Loucy (cell line): ENCODE measurements at regions not wholly inside any gene's neighbourhood (a gene's known extent, or its start where the extent isn't known, plus 50 kb on each side); places are given as distances from the start of the nearest gene placed in this dataset.

Experiments used
- CTCF ChIP-seq: fragments of 200-600 bp; sonication (generic); conservative IDR thresholded peaks from 2 replicates; pipeline ENCODE4 v1.5.1; 2014; ENCODE audit warnings: mild to moderate bottlenecking, antibody characterized with exemption, low read length
- EZH2phosphoT487 ChIP-seq: fragments of 200-600 bp; IDR thresholded peaks from 2 replicates; pipeline ENCODE4 v1.6.1; 2018; ENCODE audit warnings: antibody characterized with exemption, mild to moderate bottlenecking, moderate library complexity, borderline replicate concordance

GRCh38 chr16:17947637-17948036, 388.9 kb downstream of the NPIPA8 start:
- no peak for TF ChIP-seq CTCF
- no peak for TF ChIP-seq EZH2phosphoT487
